GM13977 (cell line): ENCODE measurements at regions not wholly inside any gene's neighbourhood (a gene's known extent, or its start where the extent isn't known, plus 50 kb on each side); places are given as distances from the start of the nearest gene placed in this dataset.
"Not testable (repeated sequence)": the region's sequence is repeated elsewhere in the genome, so short reads cannot be mapped to it uniquely, and the experiment has no call there.

ENCODE experiments used
- DNase-seq: peaks from one replicate; pipeline ENCODE4 v3.0.0; 2012; ENCODE audit warnings: low spot score
- in situ Hi-C: fragments of 300-500 bp; cut with MboI; formaldehyde crosslinking; loops from one replicate; pipeline ENCODE4 v1.12.0; 2022; ENCODE audit warnings: low sequenced_read_pairs, low pct_unique_long_range_greater_than_20kb, mixed read lengths, inconsistent platforms; ENCODE audit not compliant: unreplicated experiment
- TF ChIP-seq, protein P1 (sequence below): IDR thresholded peaks from 2 replicates; pipeline ENCODE4 v1.5.1; 2012; ENCODE audit warnings: mild to moderate bottlenecking, control low read depth; ENCODE audit not compliant: insufficient read depth; ENCODE audit errors: extremely low read depth, missing control alignments

DNA sequence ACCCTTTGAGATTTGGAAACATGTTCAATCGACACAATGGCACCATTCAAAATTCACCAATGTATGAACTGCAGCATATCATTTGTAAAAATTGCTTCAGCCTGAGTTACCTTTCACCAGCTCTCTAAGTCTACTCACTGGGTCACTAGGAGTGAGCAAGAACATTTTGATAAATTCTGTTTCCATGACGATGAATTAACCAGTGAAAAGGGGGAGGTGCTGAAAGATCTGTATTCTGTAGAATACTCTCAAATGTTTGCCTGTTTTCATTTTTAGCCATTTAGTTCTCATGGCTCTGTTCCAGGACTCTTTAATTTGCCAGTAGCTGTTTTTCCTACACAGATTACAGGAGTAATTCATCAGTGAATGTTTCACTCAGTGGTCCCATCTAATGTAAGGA, 883.4 kb downstream of the DIAPH3 start:
- TF ChIP-seq, protein P1, sequence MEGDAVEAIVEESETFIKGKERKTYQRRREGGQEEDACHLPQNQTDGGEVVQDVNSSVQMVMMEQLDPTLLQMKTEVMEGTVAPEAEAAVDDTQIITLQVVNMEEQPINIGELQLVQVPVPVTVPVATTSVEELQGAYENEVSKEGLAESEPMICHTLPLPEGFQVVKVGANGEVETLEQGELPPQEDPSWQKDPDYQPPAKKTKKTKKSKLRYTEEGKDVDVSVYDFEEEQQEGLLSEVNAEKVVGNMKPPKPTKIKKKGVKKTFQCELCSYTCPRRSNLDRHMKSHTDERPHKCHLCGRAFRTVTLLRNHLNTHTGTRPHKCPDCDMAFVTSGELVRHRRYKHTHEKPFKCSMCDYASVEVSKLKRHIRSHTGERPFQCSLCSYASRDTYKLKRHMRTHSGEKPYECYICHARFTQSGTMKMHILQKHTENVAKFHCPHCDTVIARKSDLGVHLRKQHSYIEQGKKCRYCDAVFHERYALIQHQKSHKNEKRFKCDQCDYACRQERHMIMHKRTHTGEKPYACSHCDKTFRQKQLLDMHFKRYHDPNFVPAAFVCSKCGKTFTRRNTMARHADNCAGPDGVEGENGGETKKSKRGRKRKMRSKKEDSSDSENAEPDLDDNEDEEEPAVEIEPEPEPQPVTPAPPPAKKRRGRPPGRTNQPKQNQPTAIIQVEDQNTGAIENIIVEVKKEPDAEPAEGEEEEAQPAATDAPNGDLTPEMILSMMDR, result no peak
- no peak for DNase-seq
- in situ Hi-C loops, result no loop called here

DNA sequence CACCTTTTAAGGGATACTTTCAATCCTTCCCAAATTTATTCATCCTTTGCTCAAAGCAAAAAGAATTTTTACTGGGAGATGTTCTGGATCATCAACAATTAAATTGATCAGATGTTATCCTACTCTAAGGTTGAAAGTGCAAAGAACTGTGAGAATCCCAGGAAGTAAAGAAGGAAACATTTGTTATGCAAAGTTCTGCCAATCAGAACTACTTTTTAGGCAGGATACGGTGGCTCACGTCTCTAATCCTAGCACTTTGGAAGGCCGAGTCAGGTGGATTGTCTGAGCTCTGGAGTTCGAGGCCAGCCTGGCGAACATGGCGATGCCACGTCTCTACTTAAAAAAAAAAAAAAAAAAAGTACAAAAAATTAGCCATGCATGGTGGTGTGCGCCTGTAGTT, 882.3 kb downstream of the DIAPH3 start:
- in situ Hi-C loops, result no loop called here
- TF ChIP-seq, protein P1, result no peak
- DNase-seq, result no peak

DNA sequence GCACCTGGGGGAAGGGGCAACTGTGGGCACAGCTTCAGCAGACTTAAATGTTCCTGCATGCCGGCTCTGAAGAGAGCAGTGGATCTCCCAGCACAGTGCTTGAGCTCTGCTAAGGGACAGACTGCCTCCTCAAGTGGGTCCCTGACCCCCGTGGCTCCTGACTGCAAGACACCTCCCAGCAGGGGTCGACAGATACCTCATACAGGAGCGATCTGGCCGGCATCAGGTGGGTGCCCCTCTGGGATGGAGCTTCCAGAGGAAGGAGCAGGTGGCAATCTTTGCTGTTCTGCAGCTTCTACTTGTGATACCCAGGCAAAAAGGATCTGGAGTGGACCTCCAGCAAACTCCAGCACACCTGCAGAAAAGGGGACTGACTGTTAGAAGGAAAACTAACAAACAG, 871.5 kb downstream of the DIAPH3 start:
- DNase-seq, in situ Hi-C loops: not testable (repeated sequence)

DNA sequence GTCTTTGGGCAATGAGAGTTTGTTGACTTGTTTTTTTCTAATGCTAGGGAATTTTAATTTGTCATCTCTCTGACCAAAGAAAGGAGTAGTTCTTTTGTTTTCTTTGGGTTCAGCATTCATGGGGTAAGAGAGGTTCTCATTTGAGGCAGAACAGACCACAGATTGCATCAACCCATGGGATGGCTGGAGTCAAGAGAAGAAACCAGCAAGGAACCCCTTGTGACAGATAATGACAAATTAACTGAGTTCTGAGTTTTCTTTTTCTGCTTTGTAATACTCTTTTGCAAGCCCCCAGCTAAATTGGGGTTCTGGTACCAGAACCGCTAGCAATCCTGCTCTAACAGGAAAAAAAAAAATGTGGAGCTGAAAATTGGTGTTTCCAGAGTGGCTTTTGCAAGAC, 864.1 kb downstream of the DIAPH3 start:
- in situ Hi-C loops, result no loop called here
- TF ChIP-seq, protein P1, result no peak
- DNase-seq, result no peak

DNA sequence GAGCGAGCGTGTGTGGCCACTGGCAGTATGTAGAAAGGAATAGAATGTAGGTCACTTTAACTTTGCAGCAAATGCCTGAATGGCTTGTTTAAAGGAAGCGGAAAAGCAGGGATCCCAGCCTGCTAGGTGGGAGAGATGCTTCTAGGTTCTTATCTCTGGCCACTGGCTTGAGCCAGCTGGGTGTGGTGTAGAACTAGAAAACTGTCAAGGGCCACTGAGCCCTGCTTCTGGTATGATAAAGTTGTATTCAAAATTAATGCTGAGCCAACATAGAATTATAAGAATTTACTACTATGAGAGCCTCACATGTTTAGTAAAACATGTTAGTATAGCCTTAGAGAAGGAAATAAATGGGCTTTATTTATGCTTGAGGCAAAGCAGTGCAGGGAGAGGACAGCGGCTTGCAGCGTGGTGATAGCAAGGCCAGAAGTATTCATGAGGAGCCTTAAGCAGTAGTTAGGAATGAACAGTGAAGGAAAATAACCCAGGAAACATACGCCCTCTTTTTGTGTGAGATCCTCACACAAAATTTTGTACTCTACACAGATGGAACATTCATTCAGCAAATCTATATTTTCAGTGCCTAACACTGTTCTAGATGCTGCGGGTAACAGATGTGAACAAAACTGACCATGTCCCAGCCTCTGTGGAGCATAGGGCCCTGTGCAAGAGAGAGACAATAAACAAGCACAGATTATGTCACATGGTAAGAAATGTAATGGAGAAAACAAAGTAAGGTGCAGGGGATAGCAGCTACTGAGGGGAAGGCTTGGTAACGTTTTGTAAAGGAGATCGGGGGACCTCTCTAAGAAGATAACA, 863.2 kb downstream of the DIAPH3 start:
- TF ChIP-seq, protein P1, result no peak
- in situ Hi-C loops, result loop anchor here (25.0 kb wide), 1 partner anchor 1663 kb away; the partner anchor contains the start of gene PCDH17
- no peak for DNase-seq

DNA sequence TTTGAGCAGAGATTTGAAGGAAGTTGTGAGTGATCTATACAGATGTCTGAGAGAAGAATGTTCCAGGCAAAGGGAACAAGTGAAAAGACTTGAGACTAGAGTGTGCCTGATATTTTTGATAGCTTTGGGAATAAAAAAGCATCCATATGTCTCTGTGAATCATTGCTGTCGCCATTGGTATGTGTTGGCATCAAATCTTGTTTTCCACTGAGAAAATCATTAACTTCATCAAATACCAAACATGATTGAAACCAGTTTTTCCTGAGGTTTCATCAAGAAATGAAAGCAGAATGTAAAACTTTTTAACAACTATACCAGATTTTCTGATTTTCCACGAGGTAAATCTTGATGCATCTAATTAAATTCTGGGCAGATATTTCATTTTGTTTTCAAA, 862.6 kb downstream of the DIAPH3 start:
- in situ Hi-C loops, result loop anchor here (25.0 kb wide), 1 partner anchor 1664 kb away; the partner anchor contains the start of gene PCDH17
- TF ChIP-seq, protein P1, result no peak

DNA sequence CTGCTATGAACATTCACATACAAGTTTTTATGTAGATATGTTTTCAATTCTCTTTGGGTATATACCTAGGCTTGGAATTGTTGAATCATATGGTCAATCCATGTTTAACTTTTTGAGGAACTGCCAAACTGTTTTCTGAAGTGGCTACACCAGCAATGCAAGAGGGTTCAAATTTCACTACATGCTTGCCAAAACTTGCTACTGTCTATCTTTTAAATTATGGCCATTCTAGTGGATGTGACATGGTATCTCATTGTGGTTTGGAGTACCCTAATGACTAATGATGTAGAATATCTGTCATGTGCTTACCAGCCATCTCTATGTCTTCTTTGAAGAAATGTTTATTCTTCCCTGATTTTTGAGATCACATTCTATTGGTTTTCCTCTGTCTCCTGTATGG, 860.3 kb downstream of the DIAPH3 start:
- TF ChIP-seq, protein P1, result no peak
- in situ Hi-C loops, result loop anchor here (25.0 kb wide), 1 partner anchor 1666 kb away; the partner anchor contains the start of gene PCDH17
- no peak for DNase-seq

More for the DNA sequence above, 862.6 kb downstream of the DIAPH3 start:
- no peak for DNase-seq
